ENCODE measurements at regions not wholly inside any gene's neighbourhood (a gene's known extent, or its start where the extent isn't known, plus 50 kb on each side); places are given as distances from the start of the nearest gene placed in this dataset.

DNA sequence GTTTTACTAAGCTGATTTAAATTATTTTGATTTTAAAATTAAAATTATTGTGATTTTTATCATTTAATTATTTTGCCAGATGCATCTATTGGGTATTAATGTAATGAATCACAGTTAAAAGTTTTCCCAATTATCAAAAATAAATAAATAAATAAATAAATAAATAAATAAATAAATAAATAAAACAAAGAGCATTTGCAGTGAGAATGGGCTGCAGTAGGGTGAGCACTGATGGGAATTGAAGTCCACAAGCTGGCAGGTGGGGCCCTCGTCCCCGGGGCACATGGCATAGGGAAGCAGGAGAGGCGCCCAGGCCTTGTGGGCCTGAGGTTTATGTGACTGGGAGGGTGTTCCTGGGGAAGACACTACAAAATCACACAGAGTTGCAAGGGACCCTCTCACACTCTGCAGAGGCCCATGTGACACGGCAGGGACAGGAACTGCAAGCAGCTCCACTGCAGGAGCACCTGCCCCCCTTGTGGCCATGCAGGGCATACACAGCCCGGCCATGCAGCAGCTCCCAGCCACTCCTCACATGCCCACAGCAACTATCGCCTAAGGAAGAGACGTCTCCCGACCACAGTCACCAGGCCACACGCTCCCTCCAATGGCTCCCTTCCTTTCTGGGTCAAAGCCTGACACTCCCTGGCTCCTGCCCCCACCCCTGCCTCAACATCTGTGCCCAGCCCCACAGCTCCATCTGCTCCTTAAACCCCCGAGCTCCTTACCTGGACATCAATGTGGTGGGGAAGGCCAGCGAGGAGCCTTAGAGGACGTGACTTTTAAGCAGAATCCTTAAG is 256.3 kb upstream of the SFSWAP start:
- peak; percentile 11 for DNase-seq
- peaks cover 0 to 16% (median 7%) of the 10 kb centered on the region in 7 donors for H3K9me3 Mint-ChIP-seq
- H3K4me1 Mint-ChIP-seq: no peaks in the 10 kb centered on the region
- H3K27ac Mint-ChIP-seq: no peak overlapping the region
- ATAC-seq (ENCODE audit: low read depth in 2 of 2): peak; percentile 43 to 48
- peaks cover 12 to 50% (median 37%) of the 10 kb centered on the region in 3 donors for H3K27me3 Mint-ChIP-seq
- peaks cover 0 to 8% of the 10 kb centered on the region in 2 donors for H3K36me3 Mint-ChIP-seq
- H3K4me3 Mint-ChIP-seq: no peak overlapping the region

DNA sequence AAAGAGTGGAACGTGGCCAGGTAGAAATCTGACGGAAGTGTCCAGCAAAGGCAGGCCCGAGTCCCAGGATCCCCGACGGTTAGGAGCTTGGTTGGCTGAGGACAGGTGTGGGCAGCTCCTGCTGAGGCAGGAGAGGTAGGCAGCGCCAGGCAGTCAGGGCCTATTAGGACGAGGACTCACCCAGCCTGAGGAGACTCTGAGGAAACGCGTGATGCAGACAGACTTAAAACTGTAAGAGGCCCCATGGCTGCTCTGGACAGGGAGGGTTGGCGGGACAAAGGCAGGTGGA is 255.7 kb upstream of the SFSWAP start:
- peaks cover 12 to 50% (median 37%) of the 10 kb centered on the region in 3 donors for H3K27me3 Mint-ChIP-seq
- H3K36me3 Mint-ChIP-seq: peaks cover 0 to 8% of the 10 kb centered on the region in 2 donors
- H3K9me3 Mint-ChIP-seq: peaks cover 0 to 16% (median 7%) of the 10 kb centered on the region in 7 donors
- ATAC-seq (ENCODE audit: low read depth in 2 of 2) (no peak), DNase-seq (no peak)
- no peaks in the 10 kb centered on the region for H3K4me1 Mint-ChIP-seq
- H3K4me3 Mint-ChIP-seq: no peak overlapping the region
- no peak overlapping the region for H3K27ac Mint-ChIP-seq

DNA sequence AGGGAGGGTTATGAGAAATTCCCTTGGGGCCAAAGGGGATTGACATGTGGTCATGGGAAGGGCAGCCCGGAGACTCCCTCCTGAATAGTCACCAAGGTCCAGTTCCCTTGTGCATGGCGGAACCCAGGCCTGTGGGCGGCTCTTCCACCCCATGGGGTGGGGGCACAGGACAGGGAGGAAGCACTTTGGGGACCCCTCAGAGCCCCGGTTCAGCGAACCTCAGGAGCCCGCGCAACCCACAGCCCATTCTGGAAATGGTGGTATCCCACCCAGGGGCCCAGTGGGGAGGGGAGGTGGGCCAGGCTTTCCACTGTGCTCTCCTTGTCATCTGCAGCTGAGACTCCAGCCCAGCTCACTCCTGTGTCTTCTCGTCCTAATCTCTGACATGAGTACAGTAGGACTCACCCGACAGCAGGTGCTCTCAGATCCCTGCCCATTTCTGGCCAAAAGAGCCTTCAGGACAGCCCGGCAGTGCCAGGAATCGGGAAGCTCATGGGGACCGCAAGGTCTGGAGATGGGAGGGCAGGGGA is 255.2 kb upstream of the SFSWAP start:
- no peak for ATAC-seq (ENCODE audit: low read depth in 2 of 2)
- no peak for DNase-seq
- peaks cover 16 to 50% (median 41%) of the 10 kb centered on the region in 3 donors for H3K27me3 Mint-ChIP-seq
- H3K27ac Mint-ChIP-seq: no peak overlapping the region
- peaks cover 0 to 8% of the 10 kb centered on the region in 2 donors for H3K36me3 Mint-ChIP-seq
- peaks cover 0 to 16% (median 5%) of the 10 kb centered on the region in 7 donors for H3K9me3 Mint-ChIP-seq
- H3K4me1 Mint-ChIP-seq: no peaks in the 10 kb centered on the region
- no peak overlapping the region for H3K4me3 Mint-ChIP-seq

DNA sequence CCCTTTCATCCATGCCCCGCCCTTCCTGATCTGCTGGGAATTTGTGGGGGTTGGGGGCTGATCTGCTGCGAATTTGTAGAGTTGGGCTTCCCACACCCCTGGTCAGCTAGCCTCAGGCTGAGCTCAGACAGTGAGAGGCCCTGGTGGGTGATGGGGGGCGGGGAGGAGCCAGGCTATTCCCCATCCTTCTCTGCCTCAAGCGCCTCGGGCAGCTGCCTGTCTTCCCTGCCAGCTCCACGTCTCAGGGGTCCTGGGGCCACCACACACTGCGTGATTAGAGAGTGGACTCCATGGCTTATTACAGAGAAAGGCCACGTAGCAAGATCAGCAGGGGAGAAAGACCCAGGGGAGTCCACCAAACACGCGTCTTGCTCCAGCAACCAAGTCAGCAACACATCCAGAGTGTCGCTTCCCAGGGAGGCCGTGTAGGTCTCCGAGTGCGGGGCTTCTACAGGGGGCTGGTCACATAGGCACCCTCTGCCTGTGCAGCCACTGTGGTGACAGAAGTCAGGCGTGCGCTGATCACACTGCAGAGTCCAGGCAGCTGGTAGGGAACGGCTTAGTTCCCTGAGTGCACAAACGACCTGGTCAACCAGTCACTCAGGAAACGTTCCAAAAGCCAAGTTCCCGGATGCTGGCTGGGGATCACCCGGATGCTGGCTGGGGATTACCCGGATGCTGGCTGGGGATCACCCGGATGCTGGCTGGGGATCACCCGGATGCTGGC is 254.4 kb upstream of the SFSWAP start:
- Mint-ChIP-seq H3K9me3 (peaks cover 0 to 8% (median 5%) of the 10 kb centered on the region in 7 donors), H3K36me3 (peaks cover 0 to 7% of the 10 kb centered on the region in 2 donors)

DNA sequence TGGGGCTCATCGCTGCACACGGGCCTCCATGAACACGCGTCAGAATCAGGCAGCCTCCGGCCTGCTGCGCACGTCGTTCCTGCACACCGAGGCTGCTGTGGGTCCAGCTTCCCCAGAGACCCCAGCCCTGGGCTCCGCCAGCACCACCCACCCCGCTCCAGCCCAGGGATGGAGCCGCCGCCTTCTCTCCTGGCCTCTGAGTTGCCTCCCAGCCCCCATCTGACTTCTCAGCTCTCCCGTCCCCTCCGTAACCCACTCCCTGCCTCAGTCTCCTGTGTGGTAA is 253.9 kb upstream of the SFSWAP start:
- Mint-ChIP-seq H3K9me3 (peaks cover 0 to 4% (median under 1%) of the 10 kb centered on the region in 7 donors), H3K4me3 (no peak overlapping the region), H3K36me3 (peaks cover 0 to 2% of the 10 kb centered on the region in 2 donors), H3K27ac (no peak overlapping the region), H3K4me1 (no peaks in the 10 kb centered on the region), H3K27me3 (peaks cover 15 to 44% (median 42%) of the 10 kb centered on the region in 3 donors)
- DNase-seq: no peak
- no peak for ATAC-seq (ENCODE audit: low read depth in 2 of 2)

More for the DNA sequence above, 254.4 kb upstream of the SFSWAP start:
- H3K4me3 Mint-ChIP-seq: no peak overlapping the region
- no peak overlapping the region for H3K27ac Mint-ChIP-seq
- DNase-seq: no peak
- H3K4me1 Mint-ChIP-seq: no peaks in the 10 kb centered on the region
- peaks cover 16 to 49% (median 42%) of the 10 kb centered on the region in 3 donors for H3K27me3 Mint-ChIP-seq
- no peak for ATAC-seq (ENCODE audit: low read depth in 2 of 2)

DNA sequence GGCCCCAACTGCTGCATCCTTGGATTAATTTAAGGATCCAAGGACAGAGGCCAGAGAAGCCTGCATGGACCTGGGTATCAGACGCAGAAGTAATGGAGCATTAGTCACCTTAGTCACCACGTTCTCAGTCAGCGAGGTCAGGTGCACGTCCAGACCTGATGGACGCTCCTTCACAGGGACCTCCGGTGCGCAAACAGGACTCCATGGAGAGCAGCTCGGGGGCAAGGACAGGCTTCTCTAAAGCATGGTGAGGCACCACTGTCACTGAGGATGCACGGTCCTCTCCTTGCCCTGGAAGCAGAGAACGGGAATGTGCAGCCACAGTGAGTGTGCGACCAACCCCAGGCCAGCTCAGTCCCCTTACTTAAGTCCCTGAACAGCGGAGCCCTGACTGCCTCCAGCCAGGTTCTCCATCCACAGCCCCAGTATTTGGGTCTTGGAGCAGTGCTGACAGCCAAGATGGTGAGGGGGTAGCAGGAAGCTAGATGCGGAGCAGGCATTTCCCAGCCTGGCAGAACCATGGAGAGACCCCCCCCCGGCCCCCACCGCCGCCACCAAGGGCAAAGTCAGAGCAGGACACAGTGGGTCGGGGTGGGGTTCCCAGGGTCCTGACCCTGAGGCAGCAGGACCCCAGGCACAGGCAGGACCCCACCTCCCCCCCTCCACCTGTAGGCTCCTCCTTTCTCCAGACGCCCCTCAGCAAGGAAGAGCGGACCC is 253.4 kb upstream of the SFSWAP start:
- DNase-seq: no peak
- no peak overlapping the region for H3K27ac Mint-ChIP-seq
- H3K4me3 Mint-ChIP-seq: no peak overlapping the region
- H3K9me3 Mint-ChIP-seq: peaks cover 0 to 6% (median 0%) of the 10 kb centered on the region in 7 donors
- peaks cover 17 to 46% (median 42%) of the 10 kb centered on the region in 3 donors for H3K27me3 Mint-ChIP-seq
- no peak for ATAC-seq (ENCODE audit: low read depth in 2 of 2)
- no peaks in the 10 kb centered on the region for H3K4me1 Mint-ChIP-seq
- H3K36me3 Mint-ChIP-seq: no peaks in the 10 kb centered on the region

DNA sequence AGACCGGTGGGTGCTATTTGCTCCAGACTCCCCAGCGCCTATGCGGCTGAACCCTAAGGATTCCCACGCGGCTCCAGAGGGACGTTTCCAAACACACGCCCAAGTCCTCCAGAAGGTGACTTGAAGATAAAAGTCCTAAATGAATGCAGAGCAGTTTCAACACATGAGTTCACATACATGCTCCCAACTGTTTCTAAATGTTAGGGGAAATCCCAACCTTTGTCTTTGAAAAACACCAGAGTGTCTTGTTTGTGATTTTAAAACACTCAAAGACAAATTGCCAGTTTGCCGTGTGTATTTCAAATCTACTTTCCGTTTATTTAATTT is 252.9 kb upstream of the SFSWAP start:
- DNase-seq (no peak), ATAC-seq (ENCODE audit: low read depth in 2 of 2) (no peak)
- Mint-ChIP-seq H3K27me3 (peaks cover 20 to 50% (median 42%) of the 10 kb centered on the region in 3 donors), H3K36me3 (no peaks in the 10 kb centered on the region), H3K4me1 (no peaks in the 10 kb centered on the region), H3K9me3 (peaks cover 0 to 8% (median 0%) of the 10 kb centered on the region in 7 donors), H3K4me3 (no peak overlapping the region), H3K27ac (no peak overlapping the region)

DNA sequence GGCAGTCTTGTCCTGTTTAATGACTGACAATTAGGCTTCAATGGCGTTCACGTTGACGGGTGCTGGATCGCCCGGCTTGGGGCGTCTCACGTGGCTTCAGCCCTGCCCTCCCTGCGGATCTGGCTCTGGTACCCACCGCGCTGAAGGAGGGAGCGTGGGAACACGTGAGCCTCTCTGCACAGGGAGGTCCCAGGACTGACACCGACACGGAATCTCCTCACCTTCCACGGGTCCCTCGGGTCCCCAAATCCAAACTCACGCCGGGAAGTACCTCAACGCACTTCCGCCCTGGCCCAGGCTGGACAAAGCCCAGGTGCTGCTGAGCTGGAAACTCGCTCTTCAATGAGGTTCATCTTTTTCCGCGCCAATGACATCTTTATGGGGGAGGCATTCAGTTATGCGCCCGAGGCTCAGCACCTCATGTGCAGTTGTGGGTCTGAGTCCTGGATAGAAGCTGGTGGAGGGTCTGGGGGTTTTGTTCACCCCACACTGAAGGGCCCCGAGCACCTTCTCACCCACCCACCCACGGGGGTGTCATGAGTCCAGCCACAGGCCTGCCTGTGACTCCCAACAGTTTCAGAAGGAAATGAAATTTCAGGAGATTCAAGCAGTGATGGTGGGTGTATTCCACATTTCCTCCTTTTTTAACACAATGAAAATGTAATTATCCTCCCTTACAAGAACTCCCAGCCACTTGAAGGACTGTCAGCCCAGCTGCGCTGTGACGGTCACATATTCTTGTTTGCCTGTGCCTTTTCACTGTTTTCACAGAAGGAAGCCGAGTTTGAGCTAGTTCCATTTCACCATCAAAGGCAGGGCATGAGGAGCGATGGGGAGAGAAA is 251.7 kb upstream of the SFSWAP start:
- Mint-ChIP-seq H3K4me3 (no peak overlapping the region), H3K9me3 (peaks cover 0 to 8% (median 0%) of the 10 kb centered on the region in 7 donors), H3K36me3 (no peaks in the 10 kb centered on the region), H3K27ac (peak overlapping the region in 1 of 6 donors; percentile 56), H3K4me1 (no peaks in the 10 kb centered on the region), H3K27me3 (peaks cover 23 to 60% (median 50%) of the 10 kb centered on the region in 3 donors)
- DNase-seq: no peak
- no peak for ATAC-seq (ENCODE audit: low read depth in 2 of 2)

DNA sequence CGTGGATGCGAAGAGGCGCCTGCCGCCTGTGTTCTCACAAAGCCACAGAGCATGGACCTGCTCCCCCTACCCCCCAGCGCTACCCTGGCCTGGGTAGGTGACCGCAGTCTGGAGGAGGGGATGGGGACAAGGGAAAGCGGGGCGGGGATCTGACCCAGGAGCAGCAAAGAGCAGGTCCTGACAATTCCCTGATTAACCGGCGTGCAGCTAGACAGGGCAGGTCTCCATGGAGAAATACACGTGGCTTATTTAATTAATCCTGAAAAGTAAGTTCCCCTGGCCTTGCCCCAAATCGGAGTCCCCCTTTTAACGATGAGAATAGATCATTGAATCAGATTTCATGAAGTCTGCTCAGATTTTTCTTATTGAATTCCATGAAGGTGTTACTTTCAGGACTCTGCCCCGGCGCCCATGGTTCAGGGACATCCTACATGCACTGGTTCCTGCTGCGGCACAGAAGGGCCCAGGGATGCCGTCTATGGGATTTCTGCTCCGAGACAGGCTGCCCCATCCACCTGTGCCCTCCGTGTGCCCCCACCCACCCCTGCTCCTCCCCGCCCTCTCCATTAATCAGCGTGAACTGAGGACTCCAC is 251.0 kb upstream of the SFSWAP start:
- no peaks in the 10 kb centered on the region for H3K36me3 Mint-ChIP-seq
- no peak overlapping the region for H3K4me3 Mint-ChIP-seq
- ATAC-seq (ENCODE audit: low read depth in 2 of 2) (no peak), DNase-seq (no peak)
- H3K27me3 Mint-ChIP-seq: peaks cover 23 to 56% (median 45%) of the 10 kb centered on the region in 3 donors
- H3K4me1 Mint-ChIP-seq: no peaks in the 10 kb centered on the region
- H3K27ac Mint-ChIP-seq: no peak overlapping the region
- peaks cover 0 to 8% (median 0%) of the 10 kb centered on the region in 7 donors for H3K9me3 Mint-ChIP-seq

DNA sequence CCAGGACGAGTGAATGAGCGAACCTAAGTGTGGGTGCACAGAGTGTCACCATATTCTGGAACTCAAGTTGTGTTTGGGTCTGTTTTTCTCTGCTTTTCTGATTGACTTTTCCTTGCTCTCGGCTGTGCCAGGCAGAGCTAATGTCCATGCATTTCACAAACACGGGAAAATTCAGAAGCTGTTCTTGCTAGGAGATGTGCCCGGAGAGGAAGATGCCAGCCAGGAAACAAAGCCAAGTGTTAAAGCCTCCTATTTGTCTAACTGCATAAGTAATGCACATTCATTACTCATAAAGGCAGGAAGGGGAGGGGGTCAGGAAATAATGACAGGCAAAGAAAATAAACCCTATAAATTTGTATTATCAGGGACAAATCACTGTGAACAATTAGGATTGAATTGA is 250.4 kb upstream of the SFSWAP start:
- Mint-ChIP-seq H3K27ac (no peak overlapping the region), H3K27me3 (peaks cover 24 to 52% (median 40%) of the 10 kb centered on the region in 3 donors), H3K4me3 (peak overlapping the region in 1 of 8 donors; percentile 16), H3K9me3 (peaks cover 0 to 8% (median 0%) of the 10 kb centered on the region in 7 donors), H3K36me3 (no peaks in the 10 kb centered on the region), H3K4me1 (no peaks in the 10 kb centered on the region)
- no peak for ATAC-seq (ENCODE audit: low read depth in 2 of 2)
- DNase-seq: no peak

DNA sequence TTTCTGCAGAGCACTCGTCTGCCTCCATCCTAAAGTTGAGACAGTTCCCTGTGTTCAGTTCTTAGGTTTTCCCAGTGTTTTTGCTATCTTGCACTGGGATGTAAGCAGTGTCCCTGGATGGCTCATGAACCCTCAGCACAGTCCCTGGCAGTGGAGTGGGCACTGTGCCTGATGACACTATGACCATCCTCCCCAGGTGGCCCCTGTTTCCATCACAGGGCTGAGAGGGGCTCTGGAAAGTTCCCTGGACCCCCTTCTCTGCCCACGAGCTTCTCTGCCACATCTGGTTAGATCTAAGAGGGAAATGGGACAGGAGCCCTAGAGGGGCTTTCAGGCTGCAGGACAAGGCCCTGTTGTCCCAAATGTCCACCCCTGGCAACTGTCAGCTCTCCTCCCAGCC is 249.8 kb upstream of the SFSWAP start:
- Mint-ChIP-seq H3K9me3 (peaks cover 0 to 8% (median 0%) of the 10 kb centered on the region in 7 donors), H3K36me3 (no peaks in the 10 kb centered on the region), H3K4me3 (no peak overlapping the region), H3K27ac (no peak overlapping the region), H3K27me3 (peaks cover 24 to 49% (median 36%) of the 10 kb centered on the region in 3 donors), H3K4me1 (no peaks in the 10 kb centered on the region)
- ATAC-seq (ENCODE audit: low read depth in 2 of 2): no peak
- DNase-seq: no peak

DNA sequence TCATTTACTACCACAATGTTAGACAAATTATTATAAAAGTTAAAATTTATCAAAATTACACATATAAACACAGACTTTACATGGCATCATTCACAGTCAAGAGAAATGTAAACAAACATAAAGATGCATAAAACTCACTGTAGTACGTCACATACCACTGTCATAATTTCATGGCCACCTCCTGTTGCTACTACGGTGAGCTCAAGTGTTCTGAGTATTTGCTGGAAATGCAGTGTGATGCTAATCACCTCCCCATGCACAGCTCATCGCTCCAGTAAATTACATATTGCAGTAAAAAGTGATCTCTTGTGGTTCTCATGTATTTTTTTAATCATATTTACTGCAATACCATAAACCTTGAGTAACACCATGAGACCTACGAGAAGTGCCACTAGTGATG is 247.7 kb upstream of the SFSWAP start:
- Mint-ChIP-seq H3K36me3 (no peaks in the 10 kb centered on the region), H3K4me1 (no peaks in the 10 kb centered on the region), H3K4me3 (no peak overlapping the region), H3K27me3 (peaks cover 27 to 34% (median 31%) of the 10 kb centered on the region in 3 donors), H3K27ac (no peak overlapping the region), H3K9me3 (peaks cover 0 to 8% (median 0%) of the 10 kb centered on the region in 7 donors)
- ATAC-seq (ENCODE audit: low read depth in 2 of 2) (no peak), DNase-seq (no peak)

Data from naive B cell (primary cell).